ENCODE measurements at regions not wholly inside any gene's neighbourhood (a gene's known extent, or its start where the extent isn't known, plus 50 kb on each side); places are given as distances from the start of the nearest gene placed in this dataset.

- no peaks in the 10 kb centered on the region for H3K27me3 ChIP-seq (ENCODE audit: control insufficient read depth in 2 of 2, insufficient read depth in 2 of 2, low read length in 2 of 2)
- H3K9me3 ChIP-seq (ENCODE audit: control insufficient read depth in 2 of 2, low read length in 2 of 2) = no peaks in the 10 kb centered on the region
- H3K27ac ChIP-seq (ENCODE audit: low read depth in 2 of 2, low read length in 2 of 2) = no peak overlapping the region
- no peak overlapping the region for H3K4me3 ChIP-seq (ENCODE audit: low read length in 2 of 2)
- no peak overlapping the region for H3K9ac ChIP-seq (ENCODE audit: low read depth in 1 of 2, low read length in 2 of 2)
- no peaks in the 10 kb centered on the region for H3K36me3 ChIP-seq (ENCODE audit: control insufficient read depth in 2 of 2, insufficient read depth in 2 of 2, low read length in 2 of 2)
- no peaks in the 10 kb centered on the region for H3K4me1 ChIP-seq (ENCODE audit: control insufficient read depth in 2 of 2, insufficient read depth in 2 of 2, low read length in 2 of 2)
These were observed 158.3 kb upstream of the SNX19 start for GRCh38 chr11:131074573-131074972.

GRCh38 chr11:131077340-131077739 is 161.1 kb upstream of the SNX19 start:
- no peaks in the 10 kb centered on the region for H3K9me3 ChIP-seq (ENCODE audit: control insufficient read depth in 2 of 2, low read length in 2 of 2)
- no peaks in the 10 kb centered on the region for H3K36me3 ChIP-seq (ENCODE audit: control insufficient read depth in 2 of 2, insufficient read depth in 2 of 2, low read length in 2 of 2)
- H3K9ac ChIP-seq (ENCODE audit: low read depth in 1 of 2, low read length in 2 of 2) = no peak overlapping the region
- no peaks in the 10 kb centered on the region for H3K4me1 ChIP-seq (ENCODE audit: control insufficient read depth in 2 of 2, insufficient read depth in 2 of 2, low read length in 2 of 2)
- no peak overlapping the region for H3K4me3 ChIP-seq (ENCODE audit: low read length in 2 of 2)
- H3K27me3 ChIP-seq (ENCODE audit: control insufficient read depth in 2 of 2, insufficient read depth in 2 of 2, low read length in 2 of 2) = no peaks in the 10 kb centered on the region
- H3K27ac ChIP-seq (ENCODE audit: low read depth in 2 of 2, low read length in 2 of 2) = no peak overlapping the region

- Histone ChIP-seq H3K27me3 (ENCODE audit: control insufficient read depth in 2 of 2, insufficient read depth in 2 of 2, low read length in 2 of 2) (no peaks in the 10 kb centered on the region), H3K4me3 (ENCODE audit: low read length in 2 of 2) (no peak overlapping the region), H3K9ac (ENCODE audit: low read depth in 1 of 2, low read length in 2 of 2) (no peak overlapping the region)
These were observed 162.8 kb upstream of the SNX19 start for GRCh38 chr11:131079036-131079435.

GRCh38 chr11:131089727-131090245 is 173.5 kb upstream of the SNX19 start:
- H3K4me1 ChIP-seq (ENCODE audit: control insufficient read depth in 2 of 2, insufficient read depth in 2 of 2, low read length in 2 of 2) = no peaks in the 10 kb centered on the region
- no peak overlapping the region for H3K4me3 ChIP-seq (ENCODE audit: low read length in 2 of 2)
- H3K9ac ChIP-seq (ENCODE audit: low read depth in 1 of 2, low read length in 2 of 2) = no peak overlapping the region
- H3K36me3 ChIP-seq (ENCODE audit: control insufficient read depth in 2 of 2, insufficient read depth in 2 of 2, low read length in 2 of 2) = no peaks in the 10 kb centered on the region
- no peaks in the 10 kb centered on the region for H3K9me3 ChIP-seq (ENCODE audit: control insufficient read depth in 2 of 2, low read length in 2 of 2)
- H3K27me3 ChIP-seq (ENCODE audit: control insufficient read depth in 2 of 2, insufficient read depth in 2 of 2, low read length in 2 of 2) = no peaks in the 10 kb centered on the region
- no peak overlapping the region for H3K27ac ChIP-seq (ENCODE audit: low read depth in 2 of 2, low read length in 2 of 2)

More at GRCh38 chr11:131079036-131079435, 162.8 kb upstream of the SNX19 start:
- H3K27ac ChIP-seq (ENCODE audit: low read depth in 2 of 2, low read length in 2 of 2) = no peak overlapping the region
- H3K9me3 ChIP-seq (ENCODE audit: control insufficient read depth in 2 of 2, low read length in 2 of 2) = no peaks in the 10 kb centered on the region
- no peaks in the 10 kb centered on the region for H3K4me1 ChIP-seq (ENCODE audit: control insufficient read depth in 2 of 2, insufficient read depth in 2 of 2, low read length in 2 of 2)
- no peaks in the 10 kb centered on the region for H3K36me3 ChIP-seq (ENCODE audit: control insufficient read depth in 2 of 2, insufficient read depth in 2 of 2, low read length in 2 of 2)

- H3K9ac ChIP-seq (ENCODE audit: low read depth in 1 of 2, low read length in 2 of 2) = no peak overlapping the region
- no peak overlapping the region for H3K4me3 ChIP-seq (ENCODE audit: low read length in 2 of 2)
- no peaks in the 10 kb centered on the region for H3K27me3 ChIP-seq (ENCODE audit: control insufficient read depth in 2 of 2, insufficient read depth in 2 of 2, low read length in 2 of 2)
- no peaks in the 10 kb centered on the region for H3K4me1 ChIP-seq (ENCODE audit: control insufficient read depth in 2 of 2, insufficient read depth in 2 of 2, low read length in 2 of 2)
- no peaks in the 10 kb centered on the region for H3K9me3 ChIP-seq (ENCODE audit: control insufficient read depth in 2 of 2, low read length in 2 of 2)
- no peak overlapping the region for H3K27ac ChIP-seq (ENCODE audit: low read depth in 2 of 2, low read length in 2 of 2)
- H3K36me3 ChIP-seq (ENCODE audit: control insufficient read depth in 2 of 2, insufficient read depth in 2 of 2, low read length in 2 of 2) = no peaks in the 10 kb centered on the region
These were observed 176.2 kb upstream of the SNX19 start for GRCh38 chr11:131092469-131092868.

GRCh38 chr11:131094827-131095226 is 178.5 kb upstream of the SNX19 start:
- no peaks in the 10 kb centered on the region for H3K27me3 ChIP-seq (ENCODE audit: control insufficient read depth in 2 of 2, insufficient read depth in 2 of 2, low read length in 2 of 2)
- no peak overlapping the region for H3K4me3 ChIP-seq (ENCODE audit: low read length in 2 of 2)
- no peaks in the 10 kb centered on the region for H3K9me3 ChIP-seq (ENCODE audit: control insufficient read depth in 2 of 2, low read length in 2 of 2)
- no peaks in the 10 kb centered on the region for H3K36me3 ChIP-seq (ENCODE audit: control insufficient read depth in 2 of 2, insufficient read depth in 2 of 2, low read length in 2 of 2)
- no peak overlapping the region for H3K9ac ChIP-seq (ENCODE audit: low read depth in 1 of 2, low read length in 2 of 2)
- H3K27ac ChIP-seq (ENCODE audit: low read depth in 2 of 2, low read length in 2 of 2) = no peak overlapping the region
- no peaks in the 10 kb centered on the region for H3K4me1 ChIP-seq (ENCODE audit: control insufficient read depth in 2 of 2, insufficient read depth in 2 of 2, low read length in 2 of 2)

- no peaks in the 10 kb centered on the region for H3K4me1 ChIP-seq (ENCODE audit: control insufficient read depth in 2 of 2, insufficient read depth in 2 of 2, low read length in 2 of 2)
- no peak overlapping the region for H3K4me3 ChIP-seq (ENCODE audit: low read length in 2 of 2)
- H3K36me3 ChIP-seq (ENCODE audit: control insufficient read depth in 2 of 2, insufficient read depth in 2 of 2, low read length in 2 of 2) = no peaks in the 10 kb centered on the region
- H3K27ac ChIP-seq (ENCODE audit: low read depth in 2 of 2, low read length in 2 of 2) = no peak overlapping the region
- no peaks in the 10 kb centered on the region for H3K27me3 ChIP-seq (ENCODE audit: control insufficient read depth in 2 of 2, insufficient read depth in 2 of 2, low read length in 2 of 2)
- no peaks in the 10 kb centered on the region for H3K9me3 ChIP-seq (ENCODE audit: control insufficient read depth in 2 of 2, low read length in 2 of 2)
- no peak overlapping the region for H3K9ac ChIP-seq (ENCODE audit: low read depth in 1 of 2, low read length in 2 of 2)
These were observed 179.4 kb upstream of the SNX19 start for GRCh38 chr11:131095511-131096185.

GRCh38 chr11:131099013-131099412 is 182.7 kb upstream of the SNX19 start:
- H3K36me3 ChIP-seq (ENCODE audit: control insufficient read depth in 2 of 2, insufficient read depth in 2 of 2, low read length in 2 of 2) = no peaks in the 10 kb centered on the region
- H3K4me3 ChIP-seq (ENCODE audit: low read length in 2 of 2) = no peak overlapping the region
- H3K9me3 ChIP-seq (ENCODE audit: control insufficient read depth in 2 of 2, low read length in 2 of 2) = no peaks in the 10 kb centered on the region
- no peak overlapping the region for H3K9ac ChIP-seq (ENCODE audit: low read depth in 1 of 2, low read length in 2 of 2)
- H3K27ac ChIP-seq (ENCODE audit: low read depth in 2 of 2, low read length in 2 of 2) = no peak overlapping the region
- H3K4me1 ChIP-seq (ENCODE audit: control insufficient read depth in 2 of 2, insufficient read depth in 2 of 2, low read length in 2 of 2) = no peaks in the 10 kb centered on the region
- no peaks in the 10 kb centered on the region for H3K27me3 ChIP-seq (ENCODE audit: control insufficient read depth in 2 of 2, insufficient read depth in 2 of 2, low read length in 2 of 2)

GRCh38 chr11:131099746-131100145 is 183.5 kb upstream of the SNX19 start:
- no peak overlapping the region for H3K9ac ChIP-seq (ENCODE audit: low read depth in 1 of 2, low read length in 2 of 2)
- H3K9me3 ChIP-seq (ENCODE audit: control insufficient read depth in 2 of 2, low read length in 2 of 2) = no peaks in the 10 kb centered on the region
- H3K4me1 ChIP-seq (ENCODE audit: control insufficient read depth in 2 of 2, insufficient read depth in 2 of 2, low read length in 2 of 2) = no peaks in the 10 kb centered on the region
- H3K36me3 ChIP-seq (ENCODE audit: control insufficient read depth in 2 of 2, insufficient read depth in 2 of 2, low read length in 2 of 2) = no peaks in the 10 kb centered on the region
- H3K4me3 ChIP-seq (ENCODE audit: low read length in 2 of 2) = no peak overlapping the region
- H3K27me3 ChIP-seq (ENCODE audit: control insufficient read depth in 2 of 2, insufficient read depth in 2 of 2, low read length in 2 of 2) = no peaks in the 10 kb centered on the region
- H3K27ac ChIP-seq (ENCODE audit: low read depth in 2 of 2, low read length in 2 of 2) = no peak overlapping the region

GRCh38 chr11:131108760-131109159 is 192.5 kb upstream of the SNX19 start:
- Histone ChIP-seq H3K36me3 (ENCODE audit: control insufficient read depth in 2 of 2, insufficient read depth in 2 of 2, low read length in 2 of 2) (no peaks in the 10 kb centered on the region), H3K9me3 (ENCODE audit: control insufficient read depth in 2 of 2, low read length in 2 of 2) (no peaks in the 10 kb centered on the region), H3K9ac (ENCODE audit: low read depth in 1 of 2, low read length in 2 of 2) (no peak overlapping the region), H3K27ac (ENCODE audit: low read depth in 2 of 2, low read length in 2 of 2) (no peak overlapping the region), H3K4me3 (ENCODE audit: low read length in 2 of 2) (no peak overlapping the region), H3K4me1 (ENCODE audit: control insufficient read depth in 2 of 2, insufficient read depth in 2 of 2, low read length in 2 of 2) (no peaks in the 10 kb centered on the region), H3K27me3 (ENCODE audit: control insufficient read depth in 2 of 2, insufficient read depth in 2 of 2, low read length in 2 of 2) (no peaks in the 10 kb centered on the region)
